ENCODE measurements at regions not wholly inside any gene's neighbourhood (a gene's known extent, or its start where the extent isn't known, plus 50 kb on each side); places are given as distances from the start of the nearest gene placed in this dataset.
"Not testable (repeated sequence)": the region's sequence is repeated elsewhere in the genome, so short reads cannot be mapped to it uniquely, and the experiment has no call there.

DNA sequence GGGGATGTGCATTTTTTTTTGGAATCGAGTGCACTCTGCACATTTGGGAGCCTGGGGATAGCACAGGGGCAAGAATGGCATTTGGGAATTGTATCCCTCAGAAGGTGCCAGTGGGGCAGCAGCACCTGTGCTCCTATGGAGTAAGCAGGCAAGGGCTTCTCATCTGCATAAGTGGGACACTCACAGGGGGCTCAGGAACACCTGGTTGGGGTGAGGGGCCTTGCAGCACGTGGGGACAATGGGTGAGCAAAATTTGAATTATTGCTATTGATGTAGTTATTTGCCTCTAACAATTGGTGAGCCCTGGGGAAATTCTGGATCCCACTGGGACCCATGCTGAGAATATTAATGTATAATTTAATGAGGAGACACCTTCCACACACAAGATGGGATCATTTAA lies 274.2 kb downstream of the TTC6 start:
- no peak overlapping the region for H3K4me3 ChIP-seq (ENCODE audit: control insufficient read depth, low read depth, low read length)
- TF ChIP-seq, protein P1, sequence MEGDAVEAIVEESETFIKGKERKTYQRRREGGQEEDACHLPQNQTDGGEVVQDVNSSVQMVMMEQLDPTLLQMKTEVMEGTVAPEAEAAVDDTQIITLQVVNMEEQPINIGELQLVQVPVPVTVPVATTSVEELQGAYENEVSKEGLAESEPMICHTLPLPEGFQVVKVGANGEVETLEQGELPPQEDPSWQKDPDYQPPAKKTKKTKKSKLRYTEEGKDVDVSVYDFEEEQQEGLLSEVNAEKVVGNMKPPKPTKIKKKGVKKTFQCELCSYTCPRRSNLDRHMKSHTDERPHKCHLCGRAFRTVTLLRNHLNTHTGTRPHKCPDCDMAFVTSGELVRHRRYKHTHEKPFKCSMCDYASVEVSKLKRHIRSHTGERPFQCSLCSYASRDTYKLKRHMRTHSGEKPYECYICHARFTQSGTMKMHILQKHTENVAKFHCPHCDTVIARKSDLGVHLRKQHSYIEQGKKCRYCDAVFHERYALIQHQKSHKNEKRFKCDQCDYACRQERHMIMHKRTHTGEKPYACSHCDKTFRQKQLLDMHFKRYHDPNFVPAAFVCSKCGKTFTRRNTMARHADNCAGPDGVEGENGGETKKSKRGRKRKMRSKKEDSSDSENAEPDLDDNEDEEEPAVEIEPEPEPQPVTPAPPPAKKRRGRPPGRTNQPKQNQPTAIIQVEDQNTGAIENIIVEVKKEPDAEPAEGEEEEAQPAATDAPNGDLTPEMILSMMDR (IDR thresholded peaks at IDR 0.05; ENCODE audit: control insufficient read depth, insufficient read depth, low read depth, low read length, missing control alignments), result no peak
- DNase-seq (ENCODE audit: low read depth), result no peak

DNA sequence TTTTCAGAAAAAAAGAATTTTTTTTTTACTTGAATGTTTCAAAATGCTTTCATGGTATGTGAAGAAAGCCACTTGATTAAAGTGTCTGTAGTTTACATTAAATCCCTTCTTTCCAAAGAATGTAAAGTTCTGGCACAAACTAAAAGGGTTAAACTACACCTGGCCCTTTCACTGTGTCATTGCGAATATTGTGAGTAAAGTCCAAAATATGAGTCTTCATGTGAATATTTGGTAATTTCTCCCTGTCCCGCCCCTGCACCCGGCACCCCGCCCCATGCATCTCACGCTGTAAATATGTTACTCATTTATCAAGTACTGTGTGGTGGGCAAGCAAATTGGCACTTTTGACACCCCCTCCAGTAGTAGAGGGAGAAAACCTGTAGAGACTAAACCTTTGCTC lies 274.7 kb downstream of the TTC6 start:
- DNase-seq (ENCODE audit: low read depth), result no peak
- TF ChIP-seq, protein P1 (IDR thresholded peaks at IDR 0.05; ENCODE audit: control insufficient read depth, insufficient read depth, low read depth, low read length, missing control alignments), result no peak
- no peak overlapping the region for H3K4me3 ChIP-seq (ENCODE audit: control insufficient read depth, low read depth, low read length)

DNA sequence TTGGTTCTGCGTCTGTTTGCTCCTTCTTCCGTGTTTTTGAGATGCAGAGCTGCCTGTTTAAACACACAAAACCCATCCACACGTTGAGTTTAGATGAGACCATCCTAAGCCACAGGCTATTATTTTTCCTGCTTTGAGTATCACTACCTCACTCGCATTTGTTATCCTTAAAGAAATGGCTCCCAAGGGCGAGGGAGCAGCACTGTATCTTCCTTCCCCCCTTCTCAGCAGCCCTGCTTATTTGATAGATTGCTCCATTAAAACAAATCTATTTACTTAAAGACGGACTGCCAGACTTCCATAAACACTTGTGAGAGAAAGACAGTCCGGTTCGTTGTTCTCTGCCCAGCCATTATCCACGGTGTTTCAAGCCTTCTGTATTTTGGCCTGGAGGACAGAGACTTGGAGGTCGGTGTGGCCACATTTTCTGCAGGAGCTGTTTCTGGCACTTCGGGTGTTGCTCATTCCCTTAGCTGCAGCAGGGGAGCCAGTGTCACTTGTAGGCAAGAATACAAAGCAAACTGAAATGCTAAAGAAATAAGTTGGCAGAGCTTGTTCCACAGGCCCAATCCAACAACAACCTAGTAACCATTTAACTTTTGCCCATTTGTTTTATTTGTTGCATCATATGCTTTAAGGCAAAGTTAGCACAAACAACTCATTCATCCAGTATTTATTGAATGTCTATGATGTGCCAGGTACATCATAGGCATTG lies 275.4 kb downstream of the TTC6 start:
- TF ChIP-seq, protein P1 (IDR thresholded peaks at IDR 0.05; ENCODE audit: control insufficient read depth, insufficient read depth, low read depth, low read length, missing control alignments), result no peak
- DNase-seq (ENCODE audit: low read depth), result no peak
- H3K4me3 ChIP-seq (ENCODE audit: control insufficient read depth, low read depth, low read length), result no peak overlapping the region

GRCh38 chr14:37874065-37874428 lies 278.6 kb downstream of the TTC6 start:
- not testable (repeated sequence) for H3K4me3 ChIP-seq (ENCODE audit: control insufficient read depth, low read depth, low read length); DNase-seq (ENCODE audit: low read depth)

DNA sequence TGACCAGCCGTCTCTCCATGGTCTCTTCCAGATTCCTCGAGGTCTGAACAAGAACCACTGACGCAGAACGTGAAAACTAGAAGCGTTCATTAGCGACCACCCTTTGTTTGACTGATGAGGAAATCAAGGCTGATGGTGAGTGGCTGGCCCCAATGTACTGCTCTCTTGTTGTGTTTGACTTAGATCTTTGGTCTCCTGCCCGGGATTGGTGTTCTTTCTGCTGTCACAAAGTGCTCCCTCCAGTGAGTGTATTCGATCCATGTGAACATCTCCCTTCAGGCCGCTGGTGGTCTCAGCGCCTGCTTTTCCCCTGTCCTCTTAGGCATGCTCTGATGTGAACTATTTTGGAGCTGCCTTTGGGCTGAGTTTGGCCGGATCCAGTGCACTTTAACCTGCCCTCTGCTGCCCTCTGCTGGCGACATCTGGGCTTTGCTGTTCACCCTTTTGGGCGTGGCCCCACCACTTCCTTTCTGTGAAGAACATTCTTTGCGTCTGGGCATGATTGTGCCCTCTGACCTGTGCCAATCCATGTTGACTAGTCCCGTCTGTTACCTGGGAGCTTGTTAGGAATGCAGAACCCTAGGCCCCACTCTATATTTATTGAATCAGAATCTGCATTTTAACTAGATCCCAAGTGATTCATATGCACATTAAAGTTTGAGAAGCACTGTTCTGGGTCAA lies 279.1 kb downstream of the TTC6 start:
- DNase-seq (ENCODE audit: low read depth), result no peak
- no peak overlapping the region for H3K4me3 ChIP-seq (ENCODE audit: control insufficient read depth, low read depth, low read length)
- TF ChIP-seq, protein P1 (IDR thresholded peaks at IDR 0.05; ENCODE audit: control insufficient read depth, insufficient read depth, low read depth, low read length, missing control alignments), result peak; percentile 88

DNA sequence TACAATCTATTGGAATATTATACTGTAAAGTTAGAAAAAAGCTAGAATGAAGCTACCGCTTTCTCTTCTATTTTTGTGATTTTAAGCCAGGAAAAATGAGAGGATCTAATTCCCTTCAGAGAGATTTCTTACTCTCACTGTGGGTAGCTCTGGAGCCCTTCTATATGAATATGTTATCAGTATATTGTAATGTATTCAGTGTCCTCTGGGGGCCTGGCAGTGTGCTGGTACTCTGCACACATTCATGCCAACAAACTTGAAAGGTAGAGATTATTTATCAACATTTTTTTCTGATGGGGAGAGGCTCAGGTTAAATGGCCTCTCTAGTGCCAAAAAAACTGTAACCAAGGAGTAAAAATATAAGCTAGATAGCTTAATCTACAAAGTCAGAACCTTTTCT lies 292.8 kb downstream of the TTC6 start:
- no peak for DNase-seq (ENCODE audit: low read depth)
- TF ChIP-seq, protein P1 (IDR thresholded peaks at IDR 0.05; ENCODE audit: control insufficient read depth, insufficient read depth, low read depth, low read length, missing control alignments), result no peak
- no peak overlapping the region for H3K4me3 ChIP-seq (ENCODE audit: control insufficient read depth, low read depth, low read length)

DNA sequence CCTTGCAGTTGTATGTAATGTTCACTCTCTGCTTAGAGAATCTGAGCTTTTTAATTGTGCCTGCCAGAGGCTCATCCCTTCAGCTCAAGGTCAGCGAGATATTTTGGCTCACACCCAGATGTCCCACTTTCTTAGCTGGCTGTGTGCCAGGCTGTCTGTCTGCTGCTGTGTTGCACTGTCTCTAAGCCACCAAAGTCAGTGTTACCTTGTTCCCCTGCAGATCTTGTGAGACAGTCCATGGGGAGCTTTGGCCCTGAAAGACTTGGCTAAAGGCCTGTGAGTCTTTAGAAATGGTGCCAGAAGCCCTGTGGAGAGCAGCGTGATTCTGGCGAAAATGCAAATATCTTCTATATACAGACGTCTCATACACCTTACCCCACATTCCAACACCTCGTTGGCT lies 293.7 kb downstream of the TTC6 start:
- TF ChIP-seq, protein P1 (IDR thresholded peaks at IDR 0.05; ENCODE audit: control insufficient read depth, insufficient read depth, low read depth, low read length, missing control alignments), result no peak
- H3K4me3 ChIP-seq (ENCODE audit: control insufficient read depth, low read depth, low read length), result no peak overlapping the region
- DNase-seq (ENCODE audit: low read depth), result no peak
